NCI-H345 treated with DMSO at 0.1 percent for 48 hours (cell line): ENCODE measurements at regions not wholly inside any gene's neighbourhood (a gene's known extent, or its start where the extent isn't known, plus 50 kb on each side); places are given as distances from the start of the nearest gene placed in this dataset.

Experiments used
- DNase-seq: peaks from one replicate; lab custom pipeline; 2025; ENCODE audit not compliant: unreplicated experiment; lab: John Stamatoyannopoulos, UW

GRCh38 chr17:65446043-65446442 lies 115.4 kb downstream of the AXIN2 start:
- DNase-seq, result no peak

DNA sequence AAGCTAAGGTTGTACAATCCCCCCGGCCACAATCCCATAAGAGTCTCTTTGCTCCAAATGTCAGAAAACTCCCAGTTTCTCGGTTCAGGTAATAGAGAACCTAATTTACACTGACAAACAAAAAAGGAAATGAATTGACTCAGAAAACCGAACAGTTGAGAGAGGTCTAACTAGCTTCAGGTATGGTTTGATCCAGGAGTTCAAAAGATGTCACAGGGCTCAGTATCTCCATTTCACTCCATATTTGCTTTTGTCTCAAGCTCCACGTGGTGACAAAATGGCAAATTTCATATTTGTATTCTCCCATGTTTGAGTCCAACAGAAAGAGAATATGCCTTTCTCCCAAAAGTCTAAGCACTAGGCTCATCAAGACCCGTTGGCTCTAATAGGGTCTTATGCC lies 117.4 kb downstream of the AXIN2 start:
- DNase-seq, result no peak

- DNase-seq, result no peak
These were observed 118.8 kb downstream of the AXIN2 start for GRCh38 chr17:65442691-65443090.

DNA sequence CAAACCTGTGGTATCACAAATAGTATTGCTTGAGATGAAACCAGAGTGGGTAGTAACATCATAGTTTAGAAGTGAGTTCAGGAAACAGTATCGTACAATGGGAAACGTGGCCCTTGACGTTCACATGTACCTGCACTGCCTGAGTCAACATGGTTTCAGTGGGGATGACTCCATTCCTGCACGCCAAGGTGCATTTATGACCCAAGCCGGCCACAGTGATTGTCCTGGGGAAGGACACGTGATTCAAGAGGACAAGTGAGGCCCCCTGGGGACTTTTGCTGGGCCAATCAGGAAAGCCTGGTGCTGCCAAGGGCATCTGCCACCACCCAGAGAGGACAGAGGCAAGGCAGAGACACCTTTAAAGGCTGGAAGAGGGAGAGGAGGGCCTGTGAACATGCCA lies 119.2 kb downstream of the AXIN2 start:
- DNase-seq, result no peak

DNA sequence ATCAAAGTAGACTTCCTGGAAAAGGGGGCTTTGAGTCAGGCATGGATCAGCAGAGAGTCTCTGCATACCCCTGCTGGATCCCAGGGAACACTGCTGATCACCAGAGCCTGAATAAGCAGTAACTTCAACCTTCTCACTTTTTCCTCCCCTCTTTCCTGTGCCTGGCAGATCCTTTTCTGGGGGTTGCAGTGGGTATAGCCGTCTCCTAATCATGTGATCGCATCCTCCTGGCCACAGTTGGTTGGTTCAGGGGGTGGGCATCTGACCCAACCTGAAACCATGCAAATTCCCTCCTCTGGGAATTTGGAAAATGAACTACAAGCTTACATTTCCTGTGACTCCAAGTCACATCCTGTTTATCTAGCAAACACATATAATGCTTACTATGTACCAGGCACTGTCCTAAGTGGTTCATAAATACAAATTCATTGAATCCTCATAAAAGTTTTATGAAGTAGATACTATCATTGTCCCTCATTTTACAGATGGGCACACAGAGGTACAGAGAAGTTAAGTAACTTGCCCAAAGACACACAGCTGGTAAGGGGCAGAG lies 120.3 kb downstream of the AXIN2 start:
- DNase-seq, result no peak

GRCh38 chr17:65438708-65439294 lies 122.6 kb downstream of the AXIN2 start:
- no peak for DNase-seq

DNA sequence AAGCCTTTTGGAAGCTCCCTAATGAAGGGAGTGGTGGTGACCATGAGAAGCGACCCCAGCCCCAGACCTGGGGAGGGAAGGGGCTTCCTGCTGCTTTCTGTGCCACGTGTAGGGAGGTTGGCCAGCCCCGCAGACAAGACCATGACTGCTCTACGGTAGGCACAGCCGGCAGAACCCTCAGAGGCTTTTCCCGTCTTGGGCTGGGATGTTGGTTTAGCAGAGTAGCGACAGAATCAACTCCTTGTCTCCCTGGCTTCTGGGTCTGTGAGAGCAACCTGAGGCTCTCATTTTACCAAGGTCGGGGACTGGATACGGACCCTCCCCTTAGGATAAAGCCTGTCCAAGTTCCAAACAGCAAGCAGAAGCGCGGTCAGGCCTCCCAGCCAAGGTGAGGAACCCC lies 123.3 kb downstream of the AXIN2 start:
- no peak for DNase-seq

DNA sequence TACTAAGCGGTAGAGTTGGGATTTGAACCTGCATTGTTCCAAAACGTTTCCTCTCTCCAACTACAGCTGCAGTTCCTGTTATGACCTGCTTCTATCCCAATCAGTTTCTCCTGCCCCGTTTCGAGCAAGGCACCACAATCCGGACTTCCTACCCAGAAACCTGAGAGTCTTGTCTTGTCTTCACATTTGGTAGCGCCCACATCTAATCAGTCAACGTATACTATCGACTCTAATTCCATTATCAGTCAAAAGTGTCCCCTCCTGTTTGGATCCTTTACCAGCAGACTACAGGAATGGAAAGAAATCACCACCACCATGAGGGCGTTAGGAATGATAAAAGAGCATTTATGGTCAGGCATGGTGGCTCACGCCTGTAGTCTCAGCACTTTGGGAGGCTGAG lies 124.6 kb downstream of the AXIN2 start:
- DNase-seq, result no peak

GRCh38 chr17:65434878-65435277 lies 126.6 kb downstream of the AXIN2 start:
- peak; percentile 21 for DNase-seq

DNA sequence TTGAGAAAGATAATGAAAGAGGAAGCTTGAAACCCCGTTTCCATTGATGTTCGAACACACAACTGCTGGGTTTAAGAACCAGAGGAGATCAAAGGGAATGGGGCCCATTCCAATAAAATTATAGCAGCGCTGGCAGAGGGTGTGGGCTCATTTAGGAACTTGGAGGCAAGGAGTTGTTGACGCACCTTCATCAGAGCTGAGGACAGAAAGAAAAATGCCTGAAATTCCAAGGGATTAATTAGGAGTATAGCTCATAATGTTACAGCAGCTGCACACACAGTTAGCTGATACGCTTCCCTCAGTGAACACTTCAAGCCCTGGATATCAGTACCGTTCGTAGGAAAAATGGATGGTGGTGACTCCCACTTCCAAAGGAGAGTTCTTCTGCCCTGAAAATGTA lies 127.2 kb downstream of the AXIN2 start:
- no peak for DNase-seq

- no peak for DNase-seq
These were observed 127.9 kb downstream of the AXIN2 start for GRCh38 chr17:65433592-65433991.

GRCh38 chr17:65433157-65433556 lies 128.3 kb downstream of the AXIN2 start:
- no peak for DNase-seq

DNA sequence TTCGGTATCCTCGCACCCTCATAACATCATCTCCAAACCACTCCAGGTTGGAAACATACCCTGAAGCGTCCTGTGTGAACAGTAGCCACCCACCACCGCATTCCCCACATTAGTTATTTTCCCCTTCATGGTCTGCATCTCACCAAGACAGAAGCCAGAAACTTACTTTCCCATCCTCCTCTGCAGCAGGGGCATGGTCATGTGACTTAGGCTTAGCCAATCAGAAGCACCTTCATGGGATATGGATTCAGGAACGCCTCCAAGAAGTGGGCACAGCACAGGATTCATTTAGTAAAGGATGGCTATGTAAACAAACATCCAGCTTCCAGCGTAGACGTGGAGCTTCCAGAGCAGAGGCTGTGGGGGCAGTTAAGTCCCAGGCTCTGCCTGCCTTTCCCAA lies 130.3 kb downstream of the AXIN2 start:
- DNase-seq, result no peak

DNA sequence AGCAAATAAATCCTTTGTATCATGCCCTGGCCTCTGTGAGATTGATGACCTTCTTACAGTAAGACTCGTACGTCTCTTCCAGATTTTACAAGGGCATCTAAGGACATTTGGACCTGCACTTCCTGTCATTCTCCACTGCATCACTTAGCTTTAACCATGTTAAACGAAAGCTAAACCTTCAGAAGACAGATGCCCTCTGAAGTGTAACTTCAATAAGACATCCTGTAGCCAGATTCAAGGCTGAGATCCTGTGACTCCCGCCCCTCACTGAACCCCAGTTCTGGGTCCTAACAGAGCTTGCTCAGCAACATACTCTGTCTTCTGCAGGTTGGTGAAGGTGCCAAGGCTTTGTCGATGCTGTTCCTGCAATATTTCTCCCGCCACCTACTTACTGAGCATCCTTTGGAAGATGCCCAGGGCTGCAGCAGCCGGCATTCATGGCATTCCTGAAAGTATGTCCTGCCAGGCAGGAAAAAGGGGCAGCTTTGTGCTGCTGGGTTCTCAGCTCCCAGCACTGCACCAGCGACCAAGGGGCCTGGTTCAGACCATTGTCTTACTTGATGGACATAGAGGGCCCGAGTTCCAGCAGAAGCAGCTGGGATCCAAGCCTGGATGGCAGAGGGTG lies 131.1 kb downstream of the AXIN2 start:
- DNase-seq, result no peak

DNA sequence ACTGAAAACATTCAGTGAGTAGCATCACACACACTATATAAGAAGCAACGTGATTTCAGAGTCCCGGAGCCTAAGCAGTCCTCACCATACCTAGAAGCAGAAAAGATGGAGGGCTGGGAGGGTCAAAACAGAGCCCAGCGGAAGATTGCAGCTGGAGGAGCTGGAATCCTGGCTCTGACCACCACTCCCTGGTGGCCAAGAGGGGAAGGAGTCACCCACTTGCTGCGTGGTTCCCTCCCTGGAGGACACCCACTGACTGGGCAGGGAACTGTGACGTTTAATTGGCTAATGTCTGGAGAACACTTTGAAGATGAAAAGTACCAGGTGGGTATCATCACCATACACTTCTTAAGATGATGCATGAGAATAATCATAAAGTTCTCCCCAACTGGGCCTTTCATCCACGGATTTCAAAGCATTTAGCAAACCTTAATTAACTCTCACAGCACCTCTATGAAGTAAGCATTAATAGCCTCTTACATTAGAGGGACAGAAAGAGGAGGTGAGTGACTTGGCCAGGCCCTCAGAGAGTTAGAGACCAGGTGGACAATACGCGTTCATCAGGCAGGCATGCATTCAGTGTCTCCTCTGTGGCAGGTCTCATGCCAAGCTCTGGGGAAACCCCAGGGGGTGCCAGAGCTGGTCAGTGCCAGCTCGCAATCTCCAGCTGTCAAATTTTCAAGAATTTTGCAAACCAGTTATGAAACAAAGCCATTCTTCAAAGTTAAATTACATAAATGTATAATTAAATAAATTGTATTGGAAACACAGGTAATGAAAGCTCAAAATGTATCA lies 137.9 kb downstream of the AXIN2 start:
- DNase-seq, result no peak

DNA sequence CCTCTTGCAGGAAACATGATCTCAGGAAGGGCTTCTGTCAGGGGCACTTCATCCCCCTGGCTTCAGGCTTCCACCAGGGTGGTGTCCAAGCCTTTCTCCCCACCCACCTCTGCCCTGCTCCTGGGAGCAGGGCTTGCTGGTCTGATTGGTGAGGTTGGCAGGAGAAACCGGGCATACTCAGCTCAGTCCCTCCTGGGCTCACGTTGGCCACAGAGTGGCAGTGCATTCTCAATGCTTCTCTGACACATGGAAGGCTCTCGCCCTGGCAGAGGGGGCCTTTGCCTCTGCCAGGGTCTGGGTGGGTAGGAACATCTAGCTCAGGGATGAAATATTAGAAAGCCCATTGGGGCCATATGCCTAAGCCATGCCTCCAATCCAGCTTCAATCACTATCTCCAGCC lies 142.8 kb downstream of the AXIN2 start:
- no peak for DNase-seq

DNA sequence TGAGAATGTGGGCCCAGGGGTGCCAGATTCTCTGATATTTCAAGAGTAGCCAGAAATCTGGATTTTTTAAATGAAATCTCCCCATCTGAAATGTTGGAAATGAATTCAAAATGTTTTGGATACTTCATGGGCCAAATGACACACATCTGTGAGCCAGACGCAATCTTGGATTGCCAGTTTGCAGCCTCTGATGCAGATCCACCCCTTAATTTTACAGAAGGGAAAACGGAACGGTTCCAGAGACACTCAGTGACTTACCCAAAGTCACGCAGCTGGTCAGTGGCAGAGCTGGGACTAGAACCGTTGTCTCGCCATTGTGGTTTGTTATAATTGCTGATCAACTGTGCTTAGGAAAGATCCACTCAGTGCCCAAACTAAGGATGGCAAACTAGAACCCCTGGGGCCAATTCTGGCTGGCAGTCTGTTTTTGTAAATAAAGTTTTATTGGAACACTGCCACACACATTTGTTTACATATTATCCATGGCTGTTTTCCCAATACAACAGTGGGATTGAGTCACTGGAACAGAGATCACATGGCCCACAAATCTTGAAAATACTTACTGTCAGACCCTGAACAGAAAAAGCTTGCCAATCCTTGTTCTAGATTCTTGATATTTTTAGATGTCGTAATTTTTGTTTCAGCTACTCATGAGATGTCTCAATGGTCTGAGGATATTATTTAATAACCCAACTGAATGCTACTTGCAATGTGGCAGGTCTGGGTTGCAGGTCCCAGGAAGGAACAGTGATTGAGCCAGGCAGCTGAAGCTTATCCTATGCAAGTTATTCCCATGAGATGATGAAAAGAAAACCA lies 143.8 kb downstream of the AXIN2 start:
- DNase-seq, result no peak

DNA sequence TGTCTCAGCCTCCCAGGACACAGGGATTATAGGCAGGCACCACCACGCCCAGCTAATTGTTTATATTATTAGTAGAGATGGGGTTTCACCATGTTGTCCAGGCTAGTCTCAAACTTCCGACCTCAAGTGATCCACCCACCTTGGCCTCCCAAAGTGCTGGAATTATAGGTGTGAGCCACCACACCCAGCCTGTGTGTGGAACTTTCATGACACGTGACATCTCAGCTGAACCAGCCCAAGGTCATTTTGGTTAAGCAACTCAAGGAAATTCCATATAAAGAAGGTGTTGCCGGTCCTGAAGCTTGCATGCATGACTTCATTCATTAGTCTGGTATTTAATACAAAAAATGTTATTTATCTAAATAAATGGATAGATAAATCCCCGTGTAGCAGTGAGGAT lies 145.5 kb downstream of the AXIN2 start:
- no peak for DNase-seq

DNA sequence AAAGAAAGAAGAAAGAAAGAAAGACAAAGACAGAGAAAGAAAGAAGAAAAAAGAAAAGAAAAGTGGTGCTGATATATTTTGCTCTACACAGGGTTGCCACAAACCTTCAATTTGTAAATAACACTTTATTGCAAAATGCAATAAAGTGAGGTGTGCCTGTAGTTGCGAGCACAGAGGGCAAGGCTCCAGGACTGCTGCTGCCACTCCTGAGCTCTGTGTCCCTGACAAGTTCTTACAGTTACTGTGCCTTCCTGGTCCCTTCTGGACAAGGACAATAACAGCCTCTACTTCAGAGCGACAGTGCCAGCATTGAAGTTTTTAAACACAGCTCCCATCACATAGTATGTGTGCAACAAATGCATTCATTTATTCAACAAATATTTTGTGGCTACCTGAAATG lies 148.1 kb downstream of the AXIN2 start:
- no peak for DNase-seq

DNA sequence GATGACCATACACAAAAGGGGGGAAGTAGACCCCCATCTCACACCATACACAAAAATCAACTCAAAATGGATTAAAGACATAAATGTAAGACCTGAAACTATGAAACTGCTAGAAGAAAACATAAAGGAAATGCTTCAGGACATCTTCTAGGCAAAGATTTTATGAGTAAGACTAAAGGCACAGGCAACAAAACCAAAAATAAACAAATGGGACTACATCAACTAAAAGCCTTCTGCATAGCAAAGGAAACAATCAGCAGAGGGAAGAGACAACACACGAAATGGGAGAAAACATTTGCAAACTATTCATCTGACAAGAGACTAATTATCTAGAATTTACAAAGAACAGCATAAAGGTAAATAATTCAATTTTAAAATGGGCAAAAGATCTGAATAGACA lies 152.1 kb downstream of the AXIN2 start:
- no peak for DNase-seq

- no peak for DNase-seq
These were observed 153.4 kb downstream of the AXIN2 start for GRCh38 chr17:65408050-65408449.
